Stimulated activated naive CD4-positive, alpha-beta T cell (primary cell): ENCODE measurements at regions not wholly inside any gene's neighbourhood (a gene's known extent, or its start where the extent isn't known, plus 50 kb on each side); places are given as distances from the start of the nearest gene placed in this dataset.

Source experiments
- DNase-seq, 6 experiments: peaks; one replicate each; lab custom pipeline; 2025; lab: John Stamatoyannopoulos, UW

GRCh38 chr22:27348634-27349033 lies 452.9 kb downstream of the MN1 start:
- no peak for DNase-seq

- DNase-seq: no peak
Observed at GRCh38 chr22:27349456-27349855, 452.1 kb downstream of the MN1 start.

- DNase-seq: no peak
Observed at GRCh38 chr22:27350306-27350705, 451.2 kb downstream of the MN1 start.

- no peak for DNase-seq
Observed at GRCh38 chr22:27352426-27352825, 449.1 kb downstream of the MN1 start.

GRCh38 chr22:27358096-27358870 lies 443.3 kb downstream of the MN1 start:
- DNase-seq: no peak

GRCh38 chr22:27370269-27370668 lies 431.3 kb downstream of the MN1 start:
- no peak for DNase-seq

- DNase-seq: no peak
Observed at GRCh38 chr22:27370987-27371386, 430.6 kb downstream of the MN1 start.

GRCh38 chr22:27372364-27372763 lies 429.2 kb downstream of the MN1 start:
- DNase-seq: no peak

GRCh38 chr22:27372969-27373670 lies 428.4 kb downstream of the MN1 start:
- DNase-seq: no peak

- no peak for DNase-seq
Observed at GRCh38 chr22:27377501-27378295, 423.9 kb downstream of the MN1 start.

GRCh38 chr22:27378311-27378800 lies 423.2 kb downstream of the MN1 start:
- no peak for DNase-seq

- no peak for DNase-seq
Observed at GRCh38 chr22:27378995-27379394, 422.6 kb downstream of the MN1 start.

GRCh38 chr22:27380855-27381254 lies 420.7 kb downstream of the MN1 start:
- DNase-seq: no peak

- DNase-seq: no peak
Observed at GRCh38 chr22:27381552-27381951, 420.0 kb downstream of the MN1 start.

- DNase-seq: no peak
Observed at GRCh38 chr22:27381960-27382742, 419.4 kb downstream of the MN1 start.

GRCh38 chr22:27382947-27383346 lies 418.6 kb downstream of the MN1 start:
- DNase-seq: no peak

- no peak for DNase-seq
Observed at GRCh38 chr22:27383896-27384295, 417.7 kb downstream of the MN1 start.

GRCh38 chr22:27385261-27385998 lies 416.1 kb downstream of the MN1 start:
- DNase-seq: no peak

GRCh38 chr22:27386186-27386585 lies 415.4 kb downstream of the MN1 start:
- no peak for DNase-seq

GRCh38 chr22:27387561-27387960 lies 414.0 kb downstream of the MN1 start:
- no peak for DNase-seq

GRCh38 chr22:27388090-27388600 lies 413.4 kb downstream of the MN1 start:
- DNase-seq: no peak
